GM12878 (cell line): ENCODE measurements at regions not wholly inside any gene's neighbourhood (a gene's known extent, or its start where the extent isn't known, plus 50 kb on each side); places are given as distances from the start of the nearest gene placed in this dataset.

ENCODE experiments used
- ATAC-seq: fragments of 200-7000 bp; cut with Tn5 transposase; 3 replicates; pipeline ENCODE4 v1.9.1; 2020; ENCODE audit warnings: mild to moderate bottlenecking, moderate library complexity
- BruUV-seq: library from RNA; stranded (reverse); fragments of 400-500 nt; replicated peaks from 2 replicates; lab custom pipeline; 2021; lab: Mats Ljungman, UMichigan
- CTCF ChIA-PET: fragments of 300-600 bp; sonication (Branson Sonifier 250); formaldehyde crosslinking; extraction: SDS; loops from one replicate; lab custom pipeline; 2021; ENCODE audit warnings: inconsistent platforms; lab: Yijun Ruan, JAX
- POLR2A ChIA-PET: fragments of 350-600 bp; formaldehyde crosslinking; extraction: SDS; loops from one replicate; lab custom pipeline; 2021; ENCODE audit warnings: inconsistent platforms; lab: Charles Lee
- RAD21 ChIA-PET: fragments of 300-600 bp; sonication (Branson Sonifier 250); formaldehyde crosslinking; loops from one replicate; lab custom pipeline; 2023; ENCODE audit warnings: antibody characterized with exemption; ENCODE audit not compliant: unreplicated experiment; lab: Charles Lee
- SMC1A ChIA-PET: fragments of 300-600 bp; sonication (Branson Sonifier 250); formaldehyde crosslinking; loops from one replicate; lab custom pipeline; 2023; ENCODE audit not compliant: unreplicated experiment, uncharacterized antibody; lab: Charles Lee
- DNase-seq: peaks from one replicate; pipeline ENCODE4 v3.0.0-alpha.2; 2011; ENCODE audit warnings: low read depth, low spot score
- FAIRE-seq: peaks from 3 replicates; lab custom pipeline; 2011; peaks lifted over from hg19 to GRCh38; lab: Jason Lieb, UNC
- H2AFZ ChIP-seq: 2 replicates; pipeline ENCODE4 v1.6.0; 2011; ENCODE audit warnings: low read depth, low read length, control low read depth; ENCODE audit not compliant: control insufficient read depth
- H3K27ac ChIP-seq: 2 replicates; pipeline ENCODE4 v1.5.1; 2011; ENCODE audit warnings: control low read depth; ENCODE audit not compliant: control insufficient read depth, insufficient read depth
- H3K27me3 ChIP-seq, 2 experiments: replicated peaks in 1 of 2; 2 replicates each; pipeline versions ENCODE4 v1.6.0 to v1.6.1; 2011; ENCODE audit warnings: low read length in 1 of 2; ENCODE audit not compliant: control insufficient read depth in 2 of 2, insufficient read depth in 2 of 2
- H3K36me3 ChIP-seq, 2 experiments: 2 replicates each; pipeline ENCODE4 v1.5.1; 2011; ENCODE audit warnings: low read length in 1 of 2; ENCODE audit not compliant: control insufficient read depth in 2 of 2, insufficient read depth in 2 of 2
- H3K4me1 ChIP-seq: 2 replicates; pipeline ENCODE4 v1.6.1; 2011; ENCODE audit warnings: mild to moderate bottlenecking, low read length, moderate library complexity, mixed read lengths; ENCODE audit not compliant: control insufficient read depth, insufficient read depth
- H3K4me2 ChIP-seq: 2 replicates; pipeline ENCODE4 v1.6.0; 2011; ENCODE audit warnings: control low read depth; ENCODE audit not compliant: control insufficient read depth, insufficient read depth
- H3K4me3 ChIP-seq: fragments of 200-600 bp; sonication (generic); 2 replicates; pipeline ENCODE4 v1.5.1; 2016
- H3K79me2 ChIP-seq: 2 replicates; pipeline ENCODE4 v1.6.0; 2011; ENCODE audit warnings: low read length; ENCODE audit not compliant: control insufficient read depth, insufficient read depth
- H3K9ac ChIP-seq: 2 replicates; pipeline ENCODE4 v1.8.0; 2011; ENCODE audit warnings: low read length, control low read depth, mixed read lengths; ENCODE audit not compliant: control insufficient read depth, insufficient read depth
- H3K9me3 ChIP-seq: replicated peaks from 3 replicates; pipeline ENCODE4 v1.5.1; 2011; ENCODE audit warnings: mild to moderate bottlenecking, low read length; ENCODE audit not compliant: control insufficient read depth, insufficient read depth
- H4K20me1 ChIP-seq: 2 replicates; pipeline ENCODE4 v1.6.0; 2011; ENCODE audit not compliant: control insufficient read depth, insufficient read depth
- ASH2L ChIP-seq: fragments of 300-600, 200-600 bp; sonication (generic); IDR thresholded peaks from 2 replicates; pipeline ENCODE4 v1.6.1; 2017; ENCODE audit warnings: low read depth, mild to moderate bottlenecking, borderline replicate concordance
- BACH1 ChIP-seq: fragments of 450-650 bp; IDR thresholded peaks from 2 replicates; pipeline ENCODE4 v1.6.1; 2017; ENCODE audit warnings: mild to moderate bottlenecking, borderline replicate concordance
- CEBPB ChIP-seq, 2 experiments: fragments of 150-350 bp in 1 of 2; IDR thresholded peaks; 2 replicates each; pipeline ENCODE4 v1.6.1; 2012 to 2014; ENCODE audit warnings: low read depth in 2 of 2, low read length in 2 of 2, borderline replicate concordance in 1 of 2, inconsistent platforms in 1 of 2
- IKZF1 ChIP-seq: fragments of 450-650 bp; conservative IDR thresholded peaks from 2 replicates; pipeline ENCODE4 v1.6.1; 2017; ENCODE audit warnings: antibody characterized with exemption, mild to moderate bottlenecking
- NR2C1 ChIP-seq: fragments of 450-650 bp; IDR thresholded peaks from 2 replicates; pipeline ENCODE4 v1.6.1; 2017; ENCODE audit warnings: antibody characterized with exemption, mild to moderate bottlenecking, moderate library complexity
- NRF1 ChIP-seq: conservative IDR thresholded peaks from 2 replicates; pipeline ENCODE4 v1.6.1; 2011; ENCODE audit warnings: mild to moderate bottlenecking, low read depth, low read length, improper control_type of control experiment
- PAX8 ChIP-seq: fragments of 450-650 bp; IDR thresholded peaks from 2 replicates; pipeline ENCODE4 v1.6.1; 2017; ENCODE audit warnings: mild to moderate bottlenecking, moderate library complexity
- PRDM15 ChIP-seq: fragments of 450-650 bp; formaldehyde crosslinking; IDR thresholded peaks from 2 replicates; pipeline ENCODE4 v1.4.0; 2020; ENCODE audit warnings: mild to moderate bottlenecking, moderate library complexity
- RBBP5 ChIP-seq: fragments of 200-600 bp; sonication (generic); conservative IDR thresholded peaks from 2 replicates; pipeline ENCODE4 v1.6.1; 2016
- RUNX3 ChIP-seq: IDR thresholded peaks from 2 replicates; pipeline ENCODE4 v1.6.1; 2012; ENCODE audit warnings: low read length, inconsistent platforms
- SIN3A ChIP-seq: IDR thresholded peaks from 2 replicates; pipeline ENCODE4 v1.6.1; 2012; ENCODE audit warnings: low read depth, low read length, improper control_type of control experiment
- SMAD1 ChIP-seq: fragments of 450-650 bp; IDR thresholded peaks from 2 replicates; pipeline ENCODE4 v1.6.1; 2018; ENCODE audit warnings: mild to moderate bottlenecking, low read depth; ENCODE audit not compliant: partially characterized antibody
- TCF3 ChIP-seq: IDR thresholded peaks from 2 replicates; pipeline ENCODE4 v1.6.1; 2012; ENCODE audit warnings: low read depth, mild to moderate bottlenecking, low read length, borderline replicate concordance; ENCODE audit not compliant: insufficient read depth
- ZBTB33 ChIP-seq: fragments of 450-650 bp; IDR thresholded peaks from 2 replicates; pipeline ENCODE4 v1.6.1; 2017; ENCODE audit warnings: mild to moderate bottlenecking
- WGBS: methylation state at CpG from one replicate; pipeline ENCODE4 v1.1.6; 2016; ENCODE audit warnings: low lambda C conversion rate; ENCODE audit not compliant: insufficient replicate concordance, insufficient coverage; ENCODE audit errors: missing lambda C conversion rate; 5-methylcytosine and 5-hydroxymethylcytosine counted together
- in situ Hi-C: fragments of 300-500 bp; cut with MboI; formaldehyde crosslinking; loops from 9 replicates; pipeline ENCODE4 v1.14.3; 2018; ENCODE audit warnings: mixed read lengths
- intact Hi-C: fragments of 100-400 bp; cut with micrococcal nuclease; formaldehyde crosslinking; loops from one replicate; pipeline ENCODE4 v1.14.2; 2022; ENCODE audit not compliant: unreplicated experiment
- TF ChIP-seq, protein P1 (sequence below): fragments of 150-350 bp; IDR thresholded peaks from 2 replicates; pipeline ENCODE4 v1.6.1; 2016; ENCODE audit warnings: low read depth, low read length

DNA sequence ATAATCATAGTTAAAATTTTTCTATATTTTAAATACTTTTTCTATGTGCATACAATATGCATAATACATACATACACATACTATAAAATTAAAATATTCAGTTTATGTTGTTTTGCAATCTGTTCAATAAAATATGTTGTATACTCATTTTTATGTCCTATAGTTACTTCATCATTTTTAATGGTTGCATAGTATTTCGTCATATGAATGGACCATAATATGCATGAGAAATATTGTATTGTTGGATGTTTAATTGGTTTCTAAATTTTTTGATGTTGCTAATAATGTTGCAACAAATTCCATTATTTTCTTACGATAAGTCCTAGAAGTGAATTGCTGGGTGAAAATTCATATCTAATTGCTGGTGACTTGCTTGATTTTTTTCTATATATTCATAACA is 211.5 kb upstream of the GCFC2 start (continued):
- TF ChIP-seq, protein P1, sequence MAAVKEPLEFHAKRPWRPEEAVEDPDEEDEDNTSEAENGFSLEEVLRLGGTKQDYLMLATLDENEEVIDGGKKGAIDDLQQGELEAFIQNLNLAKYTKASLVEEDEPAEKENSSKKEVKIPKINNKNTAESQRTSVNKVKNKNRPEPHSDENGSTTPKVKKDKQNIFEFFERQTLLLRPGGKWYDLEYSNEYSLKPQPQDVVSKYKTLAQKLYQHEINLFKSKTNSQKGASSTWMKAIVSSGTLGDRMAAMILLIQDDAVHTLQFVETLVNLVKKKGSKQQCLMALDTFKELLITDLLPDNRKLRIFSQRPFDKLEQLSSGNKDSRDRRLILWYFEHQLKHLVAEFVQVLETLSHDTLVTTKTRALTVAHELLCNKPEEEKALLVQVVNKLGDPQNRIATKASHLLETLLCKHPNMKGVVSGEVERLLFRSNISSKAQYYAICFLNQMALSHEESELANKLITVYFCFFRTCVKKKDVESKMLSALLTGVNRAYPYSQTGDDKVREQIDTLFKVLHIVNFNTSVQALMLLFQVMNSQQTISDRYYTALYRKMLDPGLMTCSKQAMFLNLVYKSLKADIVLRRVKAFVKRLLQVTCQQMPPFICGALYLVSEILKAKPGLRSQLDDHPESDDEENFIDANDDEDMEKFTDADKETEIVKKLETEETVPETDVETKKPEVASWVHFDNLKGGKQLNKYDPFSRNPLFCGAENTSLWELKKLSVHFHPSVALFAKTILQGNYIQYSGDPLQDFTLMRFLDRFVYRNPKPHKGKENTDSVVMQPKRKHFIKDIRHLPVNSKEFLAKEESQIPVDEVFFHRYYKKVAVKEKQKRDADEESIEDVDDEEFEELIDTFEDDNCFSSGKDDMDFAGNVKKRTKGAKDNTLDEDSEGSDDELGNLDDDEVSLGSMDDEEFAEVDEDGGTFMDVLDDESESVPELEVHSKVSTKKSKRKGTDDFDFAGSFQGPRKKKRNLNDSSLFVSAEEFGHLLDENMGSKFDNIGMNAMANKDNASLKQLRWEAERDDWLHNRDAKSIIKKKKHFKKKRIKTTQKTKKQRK: no peak
- TF ChIP-seq BACH1: no peak

DNA sequence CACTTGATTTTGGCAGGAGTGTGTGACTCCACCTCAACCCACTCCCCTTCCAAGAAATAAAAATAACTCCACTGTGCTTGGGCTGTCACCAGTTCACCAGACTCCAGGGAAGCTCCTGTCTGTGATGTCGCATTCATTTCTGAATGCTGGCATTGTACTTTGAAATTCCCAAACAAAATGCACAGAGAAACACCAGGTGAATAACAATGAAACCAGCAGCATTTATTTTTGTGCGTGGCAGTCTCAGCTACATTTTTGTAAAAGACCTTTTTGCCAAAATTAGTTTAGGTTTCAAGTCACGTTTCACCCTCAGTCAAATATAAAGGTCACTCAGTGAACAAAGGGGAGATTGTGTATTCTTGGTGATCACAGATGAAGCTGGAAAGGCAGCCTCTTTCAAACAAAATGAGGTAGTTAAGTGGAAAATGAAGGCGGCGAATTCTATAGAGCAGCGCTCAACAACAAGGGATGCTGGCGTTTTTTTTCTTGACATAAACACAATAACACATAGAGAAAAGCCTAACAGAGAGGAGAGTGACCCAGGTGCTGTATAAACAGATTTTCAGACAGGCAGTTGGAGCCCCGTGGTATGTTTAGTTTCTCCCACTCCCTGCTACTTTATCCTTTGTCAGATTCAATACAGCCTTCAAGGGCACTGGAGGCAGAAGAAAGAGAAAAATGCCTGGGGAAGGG is 210.3 kb upstream of the GCFC2 start:
- ChIA-PET POLR2A (no interaction called here), RAD21 (no interaction called here), CTCF (no interaction called here), SMC1A (no interaction called here)
- Histone ChIP-seq H3K4me2 (no peak overlapping the region), H3K36me3 (no peaks in the 10 kb centered on the region), H3K4me3 (no peak overlapping the region), H3K9ac (no peak overlapping the region), H3K27me3 (no peaks in the 10 kb centered on the region), H3K27ac (no peak overlapping the region), H3K4me1 (no peaks in the 10 kb centered on the region), H2AFZ (no peak overlapping the region), H3K79me2 (no peaks in the 10 kb centered on the region), H4K20me1 (no peaks in the 10 kb centered on the region), H3K9me3 (no peaks in the 10 kb centered on the region; the same call in 2 of the 3 replicates)
- no peak for DNase-seq
- WGBS: 22% methylated on average over 8 of the region's 8 CpGs
- intact Hi-C loops (no loop called here), in situ Hi-C loops (no loop called here)
- no TSS peak for BruUV-seq
- no peak for FAIRE-seq
- no peak for ATAC-seq
- TF ChIP-seq ZBTB33 (no peak), NR2C1 (no peak), SIN3A (no peak), ASH2L (no peak), PRDM15 (CRISPR knock-in tag) (no peak), CEBPB (IDR thresholded peaks at IDR 0.05; ENCODE audit: borderline replicate concordance in 1 of 2, low read depth in 2 of 2, low read length in 2 of 2) (no peak), RUNX3 (no peak), IKZF1 (no peak), NRF1 (no peak), RBBP5 (no peak), SMAD1 (no peak), TCF3 (no peak), PAX8 (no peak)
